NAMALWA (cell line): ENCODE measurements at regions not wholly inside any gene's neighbourhood (a gene's known extent, or its start where the extent isn't known, plus 50 kb on each side); places are given as distances from the start of the nearest gene placed in this dataset.
"Not testable (repeated sequence)": the region's sequence is repeated elsewhere in the genome, so short reads cannot be mapped to it uniquely, and the experiment has no call there.

ENCODE experiments used
- DNase-seq: peaks from one replicate; pipeline ENCODE4 v3.0.0-alpha.2; 2015; ENCODE audit warnings: low spot score

GRCh38 chr2:236903978-236904377 is 181.7 kb upstream of the COPS8 start:
- DNase-seq = no peak

- no peak for DNase-seq
Measured at GRCh38 chr2:236904389-236905263, 181.1 kb upstream of the COPS8 start.

- DNase-seq = no peak
Measured at GRCh38 chr2:236905976-236906375, 179.7 kb upstream of the COPS8 start.

- no peak for DNase-seq
Measured at GRCh38 chr2:236908439-236909192, 177.1 kb upstream of the COPS8 start.

- no peak for DNase-seq
Measured at GRCh38 chr2:236909193-236909504, 176.5 kb upstream of the COPS8 start.

GRCh38 chr2:236909802-236910201 is 175.9 kb upstream of the COPS8 start:
- DNase-seq = no peak

- DNase-seq = no peak
Measured at GRCh38 chr2:236910781-236911495, 174.8 kb upstream of the COPS8 start.

- DNase-seq = no peak
Measured at GRCh38 chr2:236912326-236913120, 173.2 kb upstream of the COPS8 start.

- no peak for DNase-seq
Measured at GRCh38 chr2:236915186-236915585, 170.5 kb upstream of the COPS8 start.

- no peak for DNase-seq
Measured at GRCh38 chr2:236915726-236916125, 170.0 kb upstream of the COPS8 start.

GRCh38 chr2:236916181-236916580 is 169.5 kb upstream of the COPS8 start:
- no peak for DNase-seq

GRCh38 chr2:236916651-236917050 is 169.0 kb upstream of the COPS8 start:
- DNase-seq = no peak

GRCh38 chr2:236917164-236917563 is 168.5 kb upstream of the COPS8 start:
- DNase-seq = no peak

- no peak for DNase-seq
Measured at GRCh38 chr2:236918545-236918944, 167.1 kb upstream of the COPS8 start.

- no peak for DNase-seq
Measured at GRCh38 chr2:236919209-236919608, 166.5 kb upstream of the COPS8 start.

GRCh38 chr2:236919801-236920379 is 165.8 kb upstream of the COPS8 start:
- DNase-seq = not testable (repeated sequence)

- DNase-seq = no peak
Measured at GRCh38 chr2:236922061-236922460, 163.6 kb upstream of the COPS8 start.

- peak; percentile 12 for DNase-seq
Measured at GRCh38 chr2:236928380-236929037, 157.2 kb upstream of the COPS8 start.

- DNase-seq = no peak
Measured at GRCh38 chr2:236932831-236933361, 152.8 kb upstream of the COPS8 start.

GRCh38 chr2:236934166-236934565 is 151.5 kb upstream of the COPS8 start:
- no peak for DNase-seq

GRCh38 chr2:236934656-236935055 is 151.0 kb upstream of the COPS8 start:
- no peak for DNase-seq
